ENCODE measurements at regions not wholly inside any gene's neighbourhood (a gene's known extent, or its start where the extent isn't known, plus 50 kb on each side); places are given as distances from the start of the nearest gene placed in this dataset.
"Not testable (repeated sequence)": the region's sequence is repeated elsewhere in the genome, so short reads cannot be mapped to it uniquely, and the experiment has no call there.

GRCh38 chr17:77341069-77341541, 200.3 kb downstream of the SEC14L1 start:
- no peak for DNase-seq (ENCODE audit: low read depth)

GRCh38 chr17:77342656-77342990, 201.9 kb downstream of the SEC14L1 start:
- DNase-seq (ENCODE audit: low read depth) = not testable (repeated sequence)

- DNase-seq (ENCODE audit: low read depth) = no peak
These were observed 202.4 kb downstream of the SEC14L1 start for GRCh38 chr17:77343031-77343800.

- DNase-seq (ENCODE audit: low read depth) = no peak
These were observed 203.3 kb downstream of the SEC14L1 start for GRCh38 chr17:77344038-77344437.

- no peak for DNase-seq (ENCODE audit: low read depth)
These were observed 204.6 kb downstream of the SEC14L1 start for GRCh38 chr17:77345260-77345910.

- DNase-seq (ENCODE audit: low read depth) = no peak
These were observed 206.0 kb downstream of the SEC14L1 start for GRCh38 chr17:77346765-77347164.

- DNase-seq (ENCODE audit: low read depth) = no peak
These were observed 206.8 kb downstream of the SEC14L1 start for GRCh38 chr17:77347544-77347943.

GRCh38 chr17:77349976-77350830, 209.4 kb downstream of the SEC14L1 start:
- no peak for DNase-seq (ENCODE audit: low read depth)

- no peak for DNase-seq (ENCODE audit: low read depth)
These were observed 211.7 kb downstream of the SEC14L1 start for GRCh38 chr17:77352441-77352840.

GRCh38 chr17:77352996-77353395, 212.2 kb downstream of the SEC14L1 start:
- DNase-seq (ENCODE audit: low read depth) = no peak

- DNase-seq (ENCODE audit: low read depth) = no peak
These were observed 213.1 kb downstream of the SEC14L1 start for GRCh38 chr17:77353684-77354419.

- DNase-seq (ENCODE audit: low read depth) = no peak
These were observed 213.6 kb downstream of the SEC14L1 start for GRCh38 chr17:77354420-77354669.

- no peak for DNase-seq (ENCODE audit: low read depth)
These were observed 214.1 kb downstream of the SEC14L1 start for GRCh38 chr17:77354670-77355455.

- no peak for DNase-seq (ENCODE audit: low read depth)
These were observed 215.4 kb downstream of the SEC14L1 start for GRCh38 chr17:77356109-77356689.

GRCh38 chr17:77356690-77357201, 216.0 kb downstream of the SEC14L1 start:
- no peak for DNase-seq (ENCODE audit: low read depth)

- DNase-seq (ENCODE audit: low read depth) = no peak
These were observed 218.0 kb downstream of the SEC14L1 start for GRCh38 chr17:77358801-77359200.

- no peak for DNase-seq (ENCODE audit: low read depth)
These were observed 218.5 kb downstream of the SEC14L1 start for GRCh38 chr17:77359236-77359635.

GRCh38 chr17:77361986-77362620, 221.3 kb downstream of the SEC14L1 start:
- DNase-seq (ENCODE audit: low read depth) = no peak

- DNase-seq (ENCODE audit: low read depth) = no peak
These were observed 223.1 kb downstream of the SEC14L1 start for GRCh38 chr17:77363821-77364361.

GRCh38 chr17:77364381-77364911, 223.7 kb downstream of the SEC14L1 start:
- DNase-seq (ENCODE audit: low read depth) = no peak
